Fibroblast of mammary gland (primary cell): ENCODE measurements at regions not wholly inside any gene's neighbourhood (a gene's known extent, or its start where the extent isn't known, plus 50 kb on each side); places are given as distances from the start of the nearest gene placed in this dataset.
"Not testable (repeated sequence)": the region's sequence is repeated elsewhere in the genome, so short reads cannot be mapped to it uniquely, and the experiment has no call there.

Experiments used
- DNase-seq: peaks from one replicate; pipeline ENCODE4 v3.0.0-alpha.2; 2010; ENCODE audit warnings: low read depth
- H3K4me3 ChIP-seq: 2 replicates; pipeline ENCODE4 v1.5.1; 2011; ENCODE audit warnings: low read depth, mild to moderate bottlenecking, low read length, moderate library complexity; ENCODE audit not compliant: control insufficient read depth
- TF ChIP-seq, protein P1 (sequence below): conservative IDR thresholded peaks from 2 replicates; pipeline ENCODE4 v1.5.1; 2011; ENCODE audit warnings: low read depth, low read length, inconsistent platforms; ENCODE audit not compliant: control insufficient read depth, insufficient read depth

DNA sequence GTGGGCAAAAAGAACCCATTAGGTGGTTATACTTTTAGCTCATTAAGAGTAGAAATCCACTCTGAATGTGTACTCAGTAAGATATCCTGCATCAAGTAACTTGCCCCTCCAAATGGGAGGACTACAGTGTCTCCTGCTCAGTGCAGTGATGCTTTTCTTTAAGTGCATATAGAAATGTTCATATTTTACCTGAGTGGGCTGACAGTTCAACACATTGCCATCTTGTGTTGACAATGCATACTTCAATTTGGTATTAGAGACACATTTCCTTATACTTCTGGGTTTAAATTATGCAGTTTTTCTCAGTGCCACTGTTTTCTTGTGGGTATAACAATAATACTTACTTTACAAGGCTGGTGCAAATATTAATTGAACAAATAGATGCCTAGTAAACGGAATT lies 318.6 kb upstream of the TMPRSS15 start:
- TF ChIP-seq, protein P1, sequence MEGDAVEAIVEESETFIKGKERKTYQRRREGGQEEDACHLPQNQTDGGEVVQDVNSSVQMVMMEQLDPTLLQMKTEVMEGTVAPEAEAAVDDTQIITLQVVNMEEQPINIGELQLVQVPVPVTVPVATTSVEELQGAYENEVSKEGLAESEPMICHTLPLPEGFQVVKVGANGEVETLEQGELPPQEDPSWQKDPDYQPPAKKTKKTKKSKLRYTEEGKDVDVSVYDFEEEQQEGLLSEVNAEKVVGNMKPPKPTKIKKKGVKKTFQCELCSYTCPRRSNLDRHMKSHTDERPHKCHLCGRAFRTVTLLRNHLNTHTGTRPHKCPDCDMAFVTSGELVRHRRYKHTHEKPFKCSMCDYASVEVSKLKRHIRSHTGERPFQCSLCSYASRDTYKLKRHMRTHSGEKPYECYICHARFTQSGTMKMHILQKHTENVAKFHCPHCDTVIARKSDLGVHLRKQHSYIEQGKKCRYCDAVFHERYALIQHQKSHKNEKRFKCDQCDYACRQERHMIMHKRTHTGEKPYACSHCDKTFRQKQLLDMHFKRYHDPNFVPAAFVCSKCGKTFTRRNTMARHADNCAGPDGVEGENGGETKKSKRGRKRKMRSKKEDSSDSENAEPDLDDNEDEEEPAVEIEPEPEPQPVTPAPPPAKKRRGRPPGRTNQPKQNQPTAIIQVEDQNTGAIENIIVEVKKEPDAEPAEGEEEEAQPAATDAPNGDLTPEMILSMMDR = no peak
- DNase-seq = no peak

DNA sequence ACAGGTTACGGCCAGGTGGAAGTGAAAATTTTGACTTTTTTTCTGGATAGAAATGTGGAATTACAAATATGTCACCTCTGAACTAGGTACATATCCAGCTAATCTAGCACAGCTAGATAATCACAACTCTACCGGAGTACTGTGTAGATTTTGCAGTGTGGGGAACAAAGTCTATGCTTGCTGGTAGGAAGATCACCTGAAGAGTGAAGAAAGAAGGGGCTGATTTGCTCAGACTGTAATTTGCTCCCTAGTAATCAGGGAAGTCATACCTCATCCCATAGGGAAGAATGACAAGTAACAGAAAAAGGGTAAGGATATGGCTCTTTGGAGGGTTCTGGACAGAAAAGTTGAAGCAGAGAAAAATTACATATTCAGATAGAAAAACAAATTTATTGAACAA lies 319.6 kb upstream of the TMPRSS15 start:
- no peak for DNase-seq
- TF ChIP-seq, protein P1 = no peak
- H3K4me3 ChIP-seq = no peak overlapping the region

More for the DNA sequence above, 318.6 kb upstream of the TMPRSS15 start:
- no peak overlapping the region for H3K4me3 ChIP-seq

DNA sequence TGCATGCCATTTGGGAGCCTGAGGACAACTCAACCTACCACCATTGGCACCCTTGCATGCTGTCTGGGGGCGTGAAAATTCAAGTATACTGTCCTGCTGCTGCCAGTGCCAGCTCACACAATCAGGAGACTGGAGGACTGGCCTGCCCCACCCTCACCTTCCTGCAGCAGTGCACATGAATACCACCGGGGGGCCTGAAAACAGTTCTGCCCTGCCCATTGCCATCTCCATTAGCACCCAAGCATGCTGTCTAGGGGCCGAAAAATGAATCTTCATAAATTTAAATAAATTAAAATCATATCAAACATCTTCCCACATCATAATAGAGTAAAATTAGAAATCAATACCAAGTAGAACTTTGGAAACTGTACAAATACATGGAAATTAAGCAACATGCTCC lies 322.1 kb upstream of the TMPRSS15 start:
- no peak overlapping the region for H3K4me3 ChIP-seq
- DNase-seq = no peak
- TF ChIP-seq, protein P1 = no peak

DNA sequence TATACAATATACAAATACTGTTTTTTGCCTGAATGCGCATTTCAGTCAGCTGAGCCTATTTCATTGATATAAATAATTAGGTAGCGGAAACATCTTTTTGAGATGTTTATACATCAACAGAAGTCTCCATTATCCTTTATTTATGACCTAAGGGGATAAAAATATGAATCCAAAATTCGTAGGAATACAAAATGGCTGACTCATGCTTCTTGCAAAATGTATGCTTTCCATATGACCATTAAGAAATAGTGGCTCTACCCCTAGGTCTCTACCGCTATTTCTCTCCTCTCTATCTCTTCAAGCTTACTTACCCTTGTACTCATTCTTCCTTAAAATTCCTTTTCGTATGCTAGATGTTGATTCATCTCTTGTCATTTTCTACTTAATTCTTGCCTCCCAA lies 338.4 kb upstream of the TMPRSS15 start:
- TF ChIP-seq, protein P1 = no peak
- no peak for DNase-seq
- H3K4me3 ChIP-seq = no peak overlapping the region

DNA sequence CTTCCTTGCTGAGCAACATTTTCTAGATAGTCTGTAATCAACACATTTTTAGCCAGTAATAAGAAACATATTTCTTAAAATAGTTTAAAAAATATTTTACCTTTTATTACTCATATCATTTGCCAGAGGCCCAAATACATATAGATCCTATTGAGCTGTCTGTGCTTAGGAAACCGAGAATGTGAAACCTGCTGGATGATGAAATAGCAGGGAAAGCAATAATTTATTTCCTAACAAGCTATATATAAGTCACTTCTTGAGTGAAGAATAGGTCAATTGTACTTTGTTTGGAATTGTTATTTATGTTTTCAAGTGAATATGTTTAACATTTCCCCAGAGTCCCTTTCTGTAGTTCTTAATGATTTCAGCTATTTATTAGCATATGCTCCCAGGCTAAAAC lies 339.9 kb upstream of the TMPRSS15 start:
- no peak overlapping the region for H3K4me3 ChIP-seq
- DNase-seq = no peak
- TF ChIP-seq, protein P1 = no peak

DNA sequence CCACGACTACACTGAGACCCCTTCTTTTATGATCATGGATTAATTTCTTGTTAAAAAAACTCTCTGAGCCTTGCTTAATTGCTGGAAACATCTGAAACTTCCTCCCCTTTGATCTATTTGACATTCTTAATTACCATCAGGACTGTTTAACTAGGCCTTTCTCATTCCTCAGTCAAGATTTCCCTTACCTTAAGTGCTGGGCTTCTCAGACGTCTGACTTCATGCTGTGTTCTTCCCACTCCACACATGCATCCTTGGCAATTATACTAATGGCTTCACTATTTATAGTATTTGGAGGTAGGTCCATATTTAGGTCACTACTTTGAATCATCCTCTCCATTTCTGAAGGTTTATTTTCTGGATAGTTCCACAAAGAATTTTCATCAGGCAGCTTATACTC lies 341.3 kb upstream of the TMPRSS15 start:
- no peak overlapping the region for H3K4me3 ChIP-seq
- DNase-seq = no peak
- TF ChIP-seq, protein P1 = no peak

DNA sequence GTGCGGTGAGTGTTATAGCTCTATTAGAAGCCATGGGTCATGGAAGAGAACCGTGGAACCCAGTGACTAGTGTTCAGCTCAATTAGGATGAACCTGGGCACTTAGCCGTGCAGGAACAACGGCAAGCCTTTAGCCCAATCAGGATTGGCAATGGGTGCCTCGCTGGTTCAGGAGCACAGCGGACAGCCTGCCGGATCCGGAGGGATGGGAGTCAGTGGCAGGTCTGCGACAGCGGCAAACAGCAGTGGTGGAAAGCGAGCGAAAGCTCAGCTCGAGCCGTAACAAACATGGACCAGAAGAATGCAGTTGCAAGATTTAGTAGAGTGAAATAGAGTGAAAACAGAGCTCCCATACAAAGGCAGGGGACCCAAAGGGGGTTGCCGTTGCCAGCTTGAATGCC lies 349.3 kb upstream of the TMPRSS15 start:
- not testable (repeated sequence) for H3K4me3 ChIP-seq, DNase-seq

DNA sequence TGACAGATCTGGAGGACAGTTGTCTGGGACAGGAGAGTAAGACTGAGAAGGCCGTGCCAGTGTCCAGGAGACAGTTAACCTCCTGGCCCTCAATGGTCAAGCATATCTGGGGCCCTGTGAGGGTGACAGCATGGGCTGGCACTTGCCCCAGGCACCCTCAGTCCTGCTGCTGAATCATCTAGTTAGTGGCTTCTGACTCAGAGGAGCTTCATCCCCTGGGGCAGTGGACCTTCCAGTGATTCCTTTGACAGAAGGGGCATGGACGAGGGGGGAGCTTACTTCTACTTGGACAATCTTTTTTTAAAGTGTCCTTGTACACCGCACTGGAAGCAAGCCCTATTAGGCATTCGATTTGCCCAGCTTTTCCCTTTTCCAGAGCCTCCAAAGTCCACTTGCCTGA lies 352.7 kb upstream of the TMPRSS15 start:
- DNase-seq, H3K4me3 ChIP-seq: not testable (repeated sequence)
